Hepatocyte (in vitro differentiated cells): ENCODE measurements at regions not wholly inside any gene's neighbourhood (a gene's known extent, or its start where the extent isn't known, plus 50 kb on each side); places are given as distances from the start of the nearest gene placed in this dataset.

Experiments used
- DNase-seq: peaks from one replicate; pipeline ENCODE4 v3.0.0-alpha.2; 2016; ENCODE audit warnings: low spot score
- H2AFZ ChIP-seq: fragments of 200-600 bp; sonication (generic); 2 replicates; pipeline ENCODE4 v1.6.0; 2016; ENCODE audit warnings: antibody characterized with exemption, mild to moderate bottlenecking
- H3K27ac ChIP-seq: fragments of 200-600 bp; sonication (generic); 2 replicates; pipeline ENCODE4 v1.5.1; 2016; ENCODE audit warnings: mild to moderate bottlenecking
- H3K27me3 ChIP-seq: fragments of 200-600 bp; sonication (generic); 2 replicates; pipeline ENCODE4 v1.6.1; 2016
- H3K36me3 ChIP-seq: fragments of 200-600 bp; sonication (generic); replicated peaks from 2 replicates; pipeline ENCODE4 v1.5.1; 2016; ENCODE audit warnings: low read depth; ENCODE audit not compliant: insufficient read depth
- H3K4me1 ChIP-seq: fragments of 200-600 bp; sonication (generic); 2 replicates; pipeline ENCODE4 v1.5.1; 2016; ENCODE audit warnings: mild to moderate bottlenecking, moderate library complexity; ENCODE audit not compliant: insufficient read depth
- H3K4me2 ChIP-seq: fragments of 200-600 bp; sonication (generic); 2 replicates; pipeline ENCODE4 v1.6.0; 2016
- H3K4me3 ChIP-seq: fragments of 200-600 bp; sonication (generic); 2 replicates; pipeline ENCODE4 v1.5.1; 2016; ENCODE audit warnings: mild to moderate bottlenecking
- H3K79me2 ChIP-seq: fragments of 200-600 bp; sonication (generic); 2 replicates; pipeline ENCODE4 v1.6.0; 2017; ENCODE audit warnings: mild to moderate bottlenecking
- H3K9me2 ChIP-seq: fragments of 200-600 bp; sonication (generic); replicated peaks from 2 replicates; pipeline ENCODE4 v1.6.0; 2017; ENCODE audit warnings: mild to moderate bottlenecking; ENCODE audit not compliant: insufficient read depth
- H3K9me3 ChIP-seq: fragments of 200-600 bp; sonication (generic); 2 replicates; pipeline ENCODE4 v1.5.1; 2016; ENCODE audit warnings: low read depth, mild to moderate bottlenecking
- H4K20me1 ChIP-seq: fragments of 200-600 bp; sonication (generic); 2 replicates; pipeline ENCODE4 v1.6.0; 2016; ENCODE audit warnings: mild to moderate bottlenecking; ENCODE audit not compliant: insufficient read depth, poor library complexity, severe bottlenecking
- CTCF ChIP-seq: fragments of 200-600 bp; sonication (generic); IDR thresholded peaks from 2 replicates; pipeline ENCODE4 v1.5.1; 2016; ENCODE audit warnings: antibody characterized with exemption, mild to moderate bottlenecking; ENCODE audit not compliant: poor library complexity
- EZH2 ChIP-seq: fragments of 200-600 bp; sonication (generic); IDR thresholded peaks from 2 replicates; pipeline ENCODE4 v1.6.1; 2016; ENCODE audit warnings: antibody characterized with exemption, mild to moderate bottlenecking, borderline replicate concordance
- EZH2phosphoT487 ChIP-seq: fragments of 200-600 bp; sonication (generic); IDR thresholded peaks from one replicate; pipeline ENCODE4 v1.6.1; 2018; ENCODE audit warnings: antibody characterized with exemption, mild to moderate bottlenecking, low read depth, moderate library complexity; ENCODE audit not compliant: unreplicated experiment, severe bottlenecking
- WGBS: methylation state at CpG from one replicate; pipeline ENCODE4 v1.1.6; 2016; ENCODE audit warnings: low lambda C conversion rate; ENCODE audit errors: missing lambda C conversion rate; 5-methylcytosine and 5-hydroxymethylcytosine counted together

GRCh38 chr7:73971322-73971703 is 56.7 kb upstream of the ELN start:
- Histone ChIP-seq H3K9me2 (no peaks in the 10 kb centered on the region), H3K36me3 (no peaks in the 10 kb centered on the region), H3K4me2 (no peak overlapping the region), H3K27ac (no peak overlapping the region), H3K9me3 (no peaks in the 10 kb centered on the region), H3K4me3 (no peak overlapping the region), H2AFZ (no peak overlapping the region), H3K4me1 (no peaks in the 10 kb centered on the region), H4K20me1 (no peaks in the 10 kb centered on the region), H3K79me2 (no peaks in the 10 kb centered on the region), H3K27me3 (no peaks in the 10 kb centered on the region)
- TF ChIP-seq EZH2 (no peak), CTCF (no peak), EZH2phosphoT487 (no peak)
- no peak for DNase-seq
- 75% methylated on average over 4 of the region's 4 CpGs for WGBS

DNA sequence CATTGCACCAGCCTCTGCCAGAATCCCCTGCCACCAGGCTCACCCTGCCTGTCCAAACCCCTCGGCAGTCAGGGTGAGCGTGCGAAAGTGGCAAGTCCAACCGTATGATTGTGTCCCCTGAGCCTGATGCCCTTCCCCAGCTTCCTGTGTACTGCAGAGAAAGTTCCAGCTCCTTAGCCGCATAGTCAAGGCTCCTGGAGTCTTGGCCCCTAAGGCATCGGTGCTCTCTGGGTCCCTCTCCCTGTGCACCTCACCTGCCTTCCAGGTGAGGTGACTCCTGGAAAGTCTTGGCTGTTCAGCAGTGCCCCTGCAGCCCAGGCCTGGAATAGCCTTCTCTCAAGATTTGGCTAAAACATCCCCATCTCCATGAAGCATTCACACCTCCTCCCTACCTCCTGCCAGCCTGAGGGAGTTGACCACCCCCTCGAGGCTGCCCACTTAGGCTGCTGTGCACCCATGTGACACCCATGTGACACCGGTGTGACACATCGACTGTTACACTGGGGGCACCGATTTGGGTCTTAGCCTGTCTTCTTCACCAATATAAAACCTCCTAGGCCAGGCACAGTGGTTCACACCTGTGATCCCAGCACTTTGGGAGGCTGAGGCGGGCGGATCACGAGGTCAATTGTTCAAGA is 56.1 kb upstream of the ELN start:
- Histone ChIP-seq H3K27me3 (no peaks in the 10 kb centered on the region), H3K36me3 (no peaks in the 10 kb centered on the region), H3K9me3 (no peaks in the 10 kb centered on the region), H3K4me2 (no peak overlapping the region), H3K9me2 (no peaks in the 10 kb centered on the region), H4K20me1 (no peaks in the 10 kb centered on the region), H3K4me3 (no peak overlapping the region), H2AFZ (no peak overlapping the region), H3K4me1 (no peaks in the 10 kb centered on the region), H3K27ac (no peak overlapping the region), H3K79me2 (no peaks in the 10 kb centered on the region)
- TF ChIP-seq CTCF (peak; percentile 17), EZH2phosphoT487 (no peak), EZH2 (no peak)
- 72% methylated on average over 13 of the region's 13 CpGs for WGBS
- DNase-seq: peak; percentile 40

DNA sequence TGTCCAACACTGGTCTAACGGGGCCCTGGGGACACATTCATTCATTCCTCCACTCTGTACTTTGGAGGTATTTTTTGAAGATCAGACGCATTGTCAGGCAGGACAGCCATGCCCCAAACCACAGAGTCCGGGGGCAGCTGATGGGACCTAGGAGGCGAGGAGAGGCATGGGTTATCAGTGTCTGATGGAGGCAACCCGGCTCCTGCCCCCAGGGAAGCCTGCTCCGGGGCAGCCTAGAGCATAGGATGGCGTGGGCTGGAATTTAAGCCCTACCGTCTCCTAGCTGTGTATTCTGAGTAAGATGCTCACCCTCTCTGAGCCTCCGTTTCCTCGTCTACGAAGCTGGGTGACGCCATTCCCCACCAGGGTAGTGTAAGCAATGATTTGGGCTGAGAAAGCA is 55.4 kb upstream of the ELN start:
- H3K4me1 ChIP-seq: peaks cover 5% of the 10 kb centered on the region
- no peaks in the 10 kb centered on the region for H3K27me3 ChIP-seq
- WGBS: 87% methylated on average over 12 of the region's 12 CpGs
- H3K79me2 ChIP-seq: no peaks in the 10 kb centered on the region
- H3K27ac ChIP-seq: no peak overlapping the region
- no peak overlapping the region for H3K4me3 ChIP-seq
- H3K4me2 ChIP-seq: no peak overlapping the region
- no peaks in the 10 kb centered on the region for H4K20me1 ChIP-seq
- TF ChIP-seq EZH2phosphoT487 (no peak), CTCF (no peak), EZH2 (no peak)
- H3K9me2 ChIP-seq: no peaks in the 10 kb centered on the region
- H3K9me3 ChIP-seq: no peaks in the 10 kb centered on the region
- H3K36me3 ChIP-seq: no peaks in the 10 kb centered on the region
- H2AFZ ChIP-seq: no peak overlapping the region
- no peak for DNase-seq

- peaks cover 10% of the 10 kb centered on the region for H3K4me1 ChIP-seq
- H3K36me3 ChIP-seq: no peaks in the 10 kb centered on the region
- no peaks in the 10 kb centered on the region for H3K27me3 ChIP-seq
- TF ChIP-seq EZH2phosphoT487 (no peak), EZH2 (no peak), CTCF (no peak)
- H3K4me3 ChIP-seq: no peak overlapping the region
- H2AFZ ChIP-seq: no peak overlapping the region
- no peaks in the 10 kb centered on the region for H3K79me2 ChIP-seq
- 97% methylated on average over 6 of the region's 6 CpGs for WGBS
- H3K4me2 ChIP-seq: no peak overlapping the region
- no peaks in the 10 kb centered on the region for H4K20me1 ChIP-seq
- H3K27ac ChIP-seq: no peak overlapping the region
- H3K9me3 ChIP-seq: no peaks in the 10 kb centered on the region
- H3K9me2 ChIP-seq: no peaks in the 10 kb centered on the region
- no peak for DNase-seq
Observed at GRCh38 chr7:73973091-73973490, 54.9 kb upstream of the ELN start.
